Vagina (tissue), 2 donors: ENCODE measurements at regions not wholly inside any gene's neighbourhood (a gene's known extent, or its start where the extent isn't known, plus 50 kb on each side); places are given as distances from the start of the nearest gene placed in this dataset.

Experiments used
- DNase-seq, 2 donors: peaks; one replicate each; pipeline ENCODE4 v3.0.0-alpha.2; 2017; ENCODE audit errors: extremely low spot score in 2 of 2
- H3K27ac ChIP-seq: fragments of 200-600 bp; sonication (generic); one replicate; pipeline ENCODE4 v1.5.1; 2019
- H3K27me3 ChIP-seq: fragments of 200-600 bp; sonication (generic); one replicate; pipeline ENCODE4 v1.5.1; 2019
- H3K36me3 ChIP-seq, 2 donors: fragments of 200-600 bp; sonication (generic); one replicate each; pipeline ENCODE4 v1.5.1; 2017 to 2019
- H3K4me1 ChIP-seq: fragments of 200-600 bp; sonication (generic); one replicate; pipeline ENCODE4 v1.5.1; 2019
- H3K4me3 ChIP-seq, 2 donors: fragments of 200-600 bp; sonication (generic); 1 replicate in 1 of 2; 2 replicates in 1 of 2; pipeline ENCODE4 v1.5.1; 2016 to 2019
- H3K9me3 ChIP-seq: fragments of 200-600 bp; sonication (generic); one replicate; pipeline ENCODE4 v1.5.1; 2019
- POLR2A ChIP-seq, 2 donors: fragments of 450-650 bp; IDR thresholded peaks; one replicate each; pipeline ENCODE4 v1.6.1; 2017; ENCODE audit warnings: antibody characterized with exemption in 2 of 2, mild to moderate bottlenecking in 2 of 2, moderate library complexity in 2 of 2
- POLR2AphosphoS5 ChIP-seq, 2 donors: sonication (generic); formaldehyde crosslinking; IDR thresholded peaks; one replicate each; pipeline ENCODE4 v1.9.0; 2017; ENCODE audit warnings: antibody characterized with exemption in 2 of 2, mild to moderate bottlenecking in 2 of 2, low read depth in 1 of 2; ENCODE audit not compliant: insufficient read depth in 1 of 2
- intact Hi-C: fragments of 100-400 bp; cut with DNase I; formaldehyde crosslinking; loops from one replicate; pipeline ENCODE4 v1.15.1; 2023
- TF ChIP-seq, protein P1 (sequence below), 3 experiments: fragments of 450-650 bp in 2 of 3; fragments of 200-600 bp in 1 of 3; sonication (generic) in 1 of 3; IDR thresholded peaks; one replicate each; pipeline ENCODE4 v1.5.1; 2017 to 2019; ENCODE audit warnings: antibody characterized with exemption in 3 of 3, mild to moderate bottlenecking in 2 of 3, moderate library complexity in 2 of 3

DNA sequence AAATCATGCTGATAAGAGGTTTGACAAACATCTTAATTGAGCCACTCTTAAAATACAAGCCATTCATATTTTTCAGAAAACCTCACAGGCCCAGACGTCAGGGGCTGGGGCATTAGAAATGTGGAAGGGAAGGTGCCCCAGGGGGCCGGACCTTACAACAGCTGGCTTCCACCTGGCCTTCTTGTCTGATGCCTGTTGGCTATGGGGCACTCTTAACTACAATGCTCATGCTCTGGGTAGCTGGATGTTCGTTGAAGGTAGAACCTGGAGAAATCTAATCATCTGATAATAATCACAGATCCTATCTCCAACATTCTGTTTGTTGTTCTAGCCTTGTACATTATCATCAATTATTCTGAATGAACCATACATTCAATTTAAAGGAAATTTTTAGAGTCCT is 156.9 kb upstream of the SOX11 start:
- no peaks in the 10 kb centered on the region for H3K27me3 ChIP-seq
- no peak overlapping the region for H3K27ac ChIP-seq
- H3K4me3 ChIP-seq = no peak overlapping the region
- intact Hi-C loops = no loop called here
- H3K9me3 ChIP-seq = no peaks in the 10 kb centered on the region
- no peak for DNase-seq
- no peaks in the 10 kb centered on the region for H3K36me3 ChIP-seq
- H3K4me1 ChIP-seq = no peaks in the 10 kb centered on the region
- TF ChIP-seq POLR2AphosphoS5 (IDR thresholded peaks at IDR 0.05; ENCODE audit: insufficient read depth in 1 of 2, low read depth in 1 of 2) = no peak
- TF ChIP-seq POLR2A (IDR thresholded peaks at IDR 0.05) = no peak
- TF ChIP-seq, protein P1, sequence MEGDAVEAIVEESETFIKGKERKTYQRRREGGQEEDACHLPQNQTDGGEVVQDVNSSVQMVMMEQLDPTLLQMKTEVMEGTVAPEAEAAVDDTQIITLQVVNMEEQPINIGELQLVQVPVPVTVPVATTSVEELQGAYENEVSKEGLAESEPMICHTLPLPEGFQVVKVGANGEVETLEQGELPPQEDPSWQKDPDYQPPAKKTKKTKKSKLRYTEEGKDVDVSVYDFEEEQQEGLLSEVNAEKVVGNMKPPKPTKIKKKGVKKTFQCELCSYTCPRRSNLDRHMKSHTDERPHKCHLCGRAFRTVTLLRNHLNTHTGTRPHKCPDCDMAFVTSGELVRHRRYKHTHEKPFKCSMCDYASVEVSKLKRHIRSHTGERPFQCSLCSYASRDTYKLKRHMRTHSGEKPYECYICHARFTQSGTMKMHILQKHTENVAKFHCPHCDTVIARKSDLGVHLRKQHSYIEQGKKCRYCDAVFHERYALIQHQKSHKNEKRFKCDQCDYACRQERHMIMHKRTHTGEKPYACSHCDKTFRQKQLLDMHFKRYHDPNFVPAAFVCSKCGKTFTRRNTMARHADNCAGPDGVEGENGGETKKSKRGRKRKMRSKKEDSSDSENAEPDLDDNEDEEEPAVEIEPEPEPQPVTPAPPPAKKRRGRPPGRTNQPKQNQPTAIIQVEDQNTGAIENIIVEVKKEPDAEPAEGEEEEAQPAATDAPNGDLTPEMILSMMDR (IDR thresholded peaks at IDR 0.05) = no peak

DNA sequence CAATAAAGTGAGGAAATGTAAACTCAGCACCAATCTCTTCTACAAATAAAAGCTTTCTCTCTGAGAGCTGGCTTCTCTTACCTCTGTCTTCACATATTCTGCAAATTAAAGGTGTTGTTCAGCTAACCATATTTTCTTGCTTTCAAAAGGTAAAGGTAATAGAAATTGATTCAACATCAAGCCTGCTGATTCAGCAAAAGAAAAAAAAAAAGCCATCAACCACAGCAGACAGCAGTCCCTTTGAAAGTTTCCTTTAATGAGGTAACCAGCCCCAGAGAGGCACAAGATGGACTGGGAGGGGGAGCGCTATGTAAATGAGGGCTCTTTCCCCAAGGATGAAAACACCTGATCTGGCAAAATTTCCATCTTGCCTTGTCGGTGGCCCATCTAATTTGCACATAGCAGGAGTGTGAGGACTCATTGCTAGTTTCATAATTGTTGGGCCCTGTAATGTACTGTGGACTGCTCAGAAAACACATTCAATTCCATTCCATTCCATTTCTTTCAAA is 154.9 kb upstream of the SOX11 start:
- TF ChIP-seq, protein P1 (IDR thresholded peaks at IDR 0.05) = no peak
- TF ChIP-seq POLR2AphosphoS5 (IDR thresholded peaks at IDR 0.05; ENCODE audit: insufficient read depth in 1 of 2, low read depth in 1 of 2) (no peak), POLR2A (IDR thresholded peaks at IDR 0.05) (no peak)
- DNase-seq = no peak
- Histone ChIP-seq H3K4me3 (no peak overlapping the region), H3K36me3 (no peaks in the 10 kb centered on the region), H3K27ac (no peak overlapping the region), H3K9me3 (no peaks in the 10 kb centered on the region), H3K4me1 (no peaks in the 10 kb centered on the region), H3K27me3 (no peaks in the 10 kb centered on the region)
- intact Hi-C loops = no loop called here

- Histone ChIP-seq H3K27me3 (no peaks in the 10 kb centered on the region), H3K27ac (no peak overlapping the region), H3K36me3 (no peaks in the 10 kb centered on the region), H3K4me1 (no peaks in the 10 kb centered on the region), H3K4me3 (no peak overlapping the region), H3K9me3 (no peaks in the 10 kb centered on the region)
- TF ChIP-seq, protein P1 (IDR thresholded peaks at IDR 0.05) = no peak
- TF ChIP-seq POLR2AphosphoS5 (IDR thresholded peaks at IDR 0.05; ENCODE audit: insufficient read depth in 1 of 2, low read depth in 1 of 2) (no peak), POLR2A (IDR thresholded peaks at IDR 0.05) (no peak)
- no peak for DNase-seq
- intact Hi-C loops = no loop called here
These were observed 153.9 kb upstream of the SOX11 start for GRCh38 chr2:5538313-5538712.

GRCh38 chr2:5538772-5539171 is 153.4 kb upstream of the SOX11 start:
- no peak overlapping the region for H3K4me3 ChIP-seq
- no peaks in the 10 kb centered on the region for H3K36me3 ChIP-seq
- TF ChIP-seq POLR2AphosphoS5 (IDR thresholded peaks at IDR 0.05; ENCODE audit: insufficient read depth in 1 of 2, low read depth in 1 of 2) = no peak
- TF ChIP-seq POLR2A (IDR thresholded peaks at IDR 0.05) = no peak
- TF ChIP-seq, protein P1 (IDR thresholded peaks at IDR 0.05) = no peak
- H3K4me1 ChIP-seq = no peaks in the 10 kb centered on the region
- H3K27me3 ChIP-seq = no peaks in the 10 kb centered on the region
- no peaks in the 10 kb centered on the region for H3K9me3 ChIP-seq
- H3K27ac ChIP-seq = no peak overlapping the region
- DNase-seq = no peak
- intact Hi-C loops = no loop called here

- Histone ChIP-seq H3K27me3 (no peaks in the 10 kb centered on the region), H3K4me3 (no peak overlapping the region), H3K36me3 (no peaks in the 10 kb centered on the region), H3K9me3 (no peaks in the 10 kb centered on the region), H3K4me1 (no peaks in the 10 kb centered on the region), H3K27ac (no peak overlapping the region)
- TF ChIP-seq, protein P1 (IDR thresholded peaks at IDR 0.05) = no peak
- TF ChIP-seq POLR2A (IDR thresholded peaks at IDR 0.05) (no peak), POLR2AphosphoS5 (IDR thresholded peaks at IDR 0.05; ENCODE audit: insufficient read depth in 1 of 2, low read depth in 1 of 2) (no peak)
- no peak for DNase-seq
- intact Hi-C loops = no loop called here
These were observed 152.7 kb upstream of the SOX11 start for GRCh38 chr2:5539282-5540165.
